ENCODE measurements at regions not wholly inside any gene's neighbourhood (a gene's known extent, or its start where the extent isn't known, plus 50 kb on each side); places are given as distances from the start of the nearest gene placed in this dataset.
A peak's percentile ranks its signal among the peaks of the same experiment; 100 is the strongest.

DNA sequence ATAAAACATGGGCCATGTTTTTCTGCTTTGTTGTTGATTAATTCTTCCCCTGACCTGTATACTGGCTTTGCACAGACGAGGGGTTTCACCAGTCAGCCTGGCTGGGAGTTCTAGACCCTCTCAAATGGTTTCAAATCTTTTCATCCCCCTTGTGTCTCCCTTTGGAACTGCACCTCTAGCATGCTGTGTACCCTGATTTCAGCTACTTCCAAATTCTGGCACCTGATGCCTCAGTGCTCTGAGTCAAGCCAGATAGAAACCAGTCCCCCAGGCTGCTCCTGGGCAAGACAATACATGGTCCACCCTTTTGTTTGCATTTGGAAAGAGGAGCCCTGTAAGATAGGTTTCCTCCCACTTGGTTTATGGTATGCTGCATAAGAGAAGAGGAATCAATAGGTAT is 290.2 kb downstream of the BTBD3 start:
- FAIRE-seq (peak; percentile 55), DNase-seq (ENCODE audit: low read depth, low spot score) (peak; percentile 49)
- no peaks in the 10 kb centered on the region for H3K79me2 ChIP-seq (ENCODE audit: control insufficient read depth, insufficient read depth, low read length)
- no peaks in the 10 kb centered on the region for H3K9me3 ChIP-seq (replicated peaks; ENCODE audit: control insufficient read depth, insufficient read depth, low read length)
- no peaks in the 10 kb centered on the region for H4K20me1 ChIP-seq (replicated peaks; ENCODE audit: control insufficient read depth, extremely low read depth, insufficient read depth, low read length)
- BruUV-seq (replicated peaks), result no TSS peak
- no peak overlapping the region for H3K4me3 ChIP-seq (replicated peaks in 1 of 3; ENCODE audit: insufficient read depth in 1 of 3, low read depth in 1 of 3, low read length in 3 of 3)
- H3K9ac ChIP-seq (replicated peaks; ENCODE audit: extremely low read depth, insufficient read depth, low read length), result no peak overlapping the region
- H3K4me1 ChIP-seq (ENCODE audit: control insufficient read depth, extremely low read depth, insufficient read depth, low read length), result no peaks in the 10 kb centered on the region
- no peak for TF ChIP-seq POLR2AphosphoS5 (IDR thresholded peaks at IDR 0.05; ENCODE audit: insufficient read depth, low read depth, low read length)
- no peak for TF ChIP-seq MYC (IDR thresholded peaks at IDR 0.05; ENCODE audit: low read depth, low read length)
- TF ChIP-seq, protein P1, sequence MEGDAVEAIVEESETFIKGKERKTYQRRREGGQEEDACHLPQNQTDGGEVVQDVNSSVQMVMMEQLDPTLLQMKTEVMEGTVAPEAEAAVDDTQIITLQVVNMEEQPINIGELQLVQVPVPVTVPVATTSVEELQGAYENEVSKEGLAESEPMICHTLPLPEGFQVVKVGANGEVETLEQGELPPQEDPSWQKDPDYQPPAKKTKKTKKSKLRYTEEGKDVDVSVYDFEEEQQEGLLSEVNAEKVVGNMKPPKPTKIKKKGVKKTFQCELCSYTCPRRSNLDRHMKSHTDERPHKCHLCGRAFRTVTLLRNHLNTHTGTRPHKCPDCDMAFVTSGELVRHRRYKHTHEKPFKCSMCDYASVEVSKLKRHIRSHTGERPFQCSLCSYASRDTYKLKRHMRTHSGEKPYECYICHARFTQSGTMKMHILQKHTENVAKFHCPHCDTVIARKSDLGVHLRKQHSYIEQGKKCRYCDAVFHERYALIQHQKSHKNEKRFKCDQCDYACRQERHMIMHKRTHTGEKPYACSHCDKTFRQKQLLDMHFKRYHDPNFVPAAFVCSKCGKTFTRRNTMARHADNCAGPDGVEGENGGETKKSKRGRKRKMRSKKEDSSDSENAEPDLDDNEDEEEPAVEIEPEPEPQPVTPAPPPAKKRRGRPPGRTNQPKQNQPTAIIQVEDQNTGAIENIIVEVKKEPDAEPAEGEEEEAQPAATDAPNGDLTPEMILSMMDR (IDR thresholded peaks at IDR 0.05; ENCODE audit: extremely low read depth in 1 of 2, insufficient read depth in 1 of 2, low read depth in 1 of 2, low read length in 2 of 2), result peak; percentile 62 to 63
- no peak overlapping the region for H2AFZ ChIP-seq (ENCODE audit: low read depth, low read length)
- no peaks in the 10 kb centered on the region for H3K36me3 ChIP-seq (ENCODE audit: control insufficient read depth in 2 of 2, extremely low read depth in 1 of 2, insufficient read depth in 2 of 2, low read length in 2 of 2)
- no peaks in the 10 kb centered on the region for H3K9me1 ChIP-seq (replicated peaks; ENCODE audit: control insufficient read depth, extremely low read depth, insufficient read depth, low read length)
- intact Hi-C loops (cut with micrococcal nuclease) (loop anchor here (1.0 to 10.0 kb wide), 3 partner anchors 196 to 532 kb away; partner anchors contain the start of gene BTBD3), dilution Hi-C loops (cut with MboI; ENCODE audit: extremely low pct_ligation_motif_present, low sequenced_read_pairs) (no loop called here)
- POLR2A ChIA-PET, result no interaction called here
- H3K4me2 ChIP-seq (ENCODE audit: insufficient read depth, low read length), result no peak overlapping the region
- no peak overlapping the region for H3K27ac ChIP-seq (ENCODE audit: insufficient read depth, low read depth, low read length)
- no peaks in the 10 kb centered on the region for H3K27me3 ChIP-seq (ENCODE audit: control insufficient read depth in 2 of 2, insufficient read depth in 2 of 2, low read length in 2 of 2)
- CTCF ChIA-PET, result interaction anchor here (0.6 to 4.5 kb wide), 13 partner anchors 11 to 531 kb away, joined by 3 to 92 read pairs (median 4); no protein-coding TSS in a partner anchor

DNA sequence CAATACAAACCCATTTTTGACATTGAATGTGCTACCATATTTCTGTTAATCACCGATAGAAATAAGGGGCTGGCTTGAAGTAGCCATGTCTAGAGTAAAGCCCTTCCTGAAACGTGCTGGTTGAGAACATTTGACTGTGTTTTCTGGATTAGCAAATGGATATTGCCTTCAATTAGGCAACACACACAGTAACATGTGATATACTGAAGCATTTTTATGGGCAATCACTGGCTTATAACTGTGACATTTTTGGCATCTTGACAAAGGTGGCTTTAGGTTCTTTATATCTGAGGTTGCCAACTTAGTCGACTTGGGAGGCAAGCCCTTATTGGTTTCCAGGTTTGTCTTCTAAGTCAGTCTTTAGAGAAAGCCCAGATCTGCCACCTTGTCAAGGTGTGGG is 292.9 kb downstream of the BTBD3 start:
- Histone ChIP-seq H3K4me1 (ENCODE audit: control insufficient read depth, extremely low read depth, insufficient read depth, low read length) (no peaks in the 10 kb centered on the region), H3K9ac (replicated peaks; ENCODE audit: extremely low read depth, insufficient read depth, low read length) (no peak overlapping the region), H2AFZ (ENCODE audit: low read depth, low read length) (no peak overlapping the region), H3K36me3 (ENCODE audit: control insufficient read depth in 2 of 2, extremely low read depth in 1 of 2, insufficient read depth in 2 of 2, low read length in 2 of 2) (no peaks in the 10 kb centered on the region), H4K20me1 (replicated peaks; ENCODE audit: control insufficient read depth, extremely low read depth, insufficient read depth, low read length) (no peaks in the 10 kb centered on the region), H3K4me2 (ENCODE audit: insufficient read depth, low read length) (no peak overlapping the region), H3K4me3 (replicated peaks in 1 of 3; ENCODE audit: insufficient read depth in 1 of 3, low read depth in 1 of 3, low read length in 3 of 3) (no peak overlapping the region), H3K79me2 (ENCODE audit: control insufficient read depth, insufficient read depth, low read length) (no peaks in the 10 kb centered on the region), H3K27ac (ENCODE audit: insufficient read depth, low read depth, low read length) (no peak overlapping the region), H3K9me3 (replicated peaks; ENCODE audit: control insufficient read depth, insufficient read depth, low read length) (no peaks in the 10 kb centered on the region), H3K27me3 (ENCODE audit: control insufficient read depth in 2 of 2, insufficient read depth in 2 of 2, low read length in 2 of 2) (no peaks in the 10 kb centered on the region), H3K9me1 (replicated peaks; ENCODE audit: control insufficient read depth, extremely low read depth, insufficient read depth, low read length) (no peaks in the 10 kb centered on the region)
- ChIA-PET CTCF (no interaction called here), POLR2A (no interaction called here)
- intact Hi-C loops (cut with micrococcal nuclease), result no loop called here
- no peak for FAIRE-seq
- TF ChIP-seq POLR2AphosphoS5 (IDR thresholded peaks at IDR 0.05; ENCODE audit: insufficient read depth, low read depth, low read length) (no peak), FOS (IDR thresholded peaks at IDR 0.05; ENCODE audit: borderline replicate concordance, insufficient read depth, low read length) (no peak), EZH2 (IDR thresholded peaks at IDR 0.05; ENCODE audit: borderline replicate concordance, low read depth, low read length, severe bottlenecking) (no peak), GATA2 (IDR thresholded peaks at IDR 0.05; ENCODE audit: insufficient read depth, insufficient read length, low read depth, low read length) (no peak), JUN (IDR thresholded peaks at IDR 0.05; ENCODE audit: borderline replicate concordance, insufficient read depth, insufficient read length, low read depth) (no peak), MYC (IDR thresholded peaks at IDR 0.05; ENCODE audit: low read depth, low read length) (no peak), POLR2A (IDR thresholded peaks at IDR 0.05; ENCODE audit: low read depth, low read length) (no peak)
- TF ChIP-seq, protein P2, sequence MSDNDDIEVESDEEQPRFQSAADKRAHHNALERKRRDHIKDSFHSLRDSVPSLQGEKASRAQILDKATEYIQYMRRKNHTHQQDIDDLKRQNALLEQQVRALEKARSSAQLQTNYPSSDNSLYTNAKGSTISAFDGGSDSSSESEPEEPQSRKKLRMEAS (IDR thresholded peaks at IDR 0.05; ENCODE audit: insufficient read depth, insufficient read length), result no peak
- TF ChIP-seq, protein P1 (IDR thresholded peaks at IDR 0.05; ENCODE audit: extremely low read depth in 1 of 2, insufficient read depth in 1 of 2, low read depth in 1 of 2, low read length in 2 of 2), result no peak
- dilution Hi-C loops (cut with MboI; ENCODE audit: extremely low pct_ligation_motif_present, low sequenced_read_pairs), result no loop called here
- no TSS peak for BruUV-seq (replicated peaks)
- DNase-seq (ENCODE audit: low read depth, low spot score), result no peak
